Ovary (tissue), 3 donors: ENCODE measurements at regions not wholly inside any gene's neighbourhood (a gene's known extent, or its start where the extent isn't known, plus 50 kb on each side); places are given as distances from the start of the nearest gene placed in this dataset.

Experiments used
- CTCF ChIP-seq, 3 donors: fragments of 450-650 bp in 2 of 3; fragments of 200-600 bp in 1 of 3; IDR thresholded peaks; one replicate each; pipeline versions ENCODE4 v1.5.1 to v1.8.0; 2016 to 2022; ENCODE audit warnings: antibody characterized with exemption in 3 of 3, mild to moderate bottlenecking in 1 of 3
- POLR2A ChIP-seq: fragments of 450-650 bp; IDR thresholded peaks from one replicate; pipeline ENCODE4 v1.6.1; 2017; ENCODE audit warnings: antibody characterized with exemption, mild to moderate bottlenecking, moderate library complexity
- donor health status: DM: no; HTN: no; CAD: no.

GRCh38 chr5:135190416-135191083, 156.5 kb upstream of the PITX1 start:
- TF ChIP-seq POLR2A (no peak), CTCF (IDR thresholded peaks at IDR 0.05) (no peak)
